HG03571 (cell line): ENCODE measurements at regions not wholly inside any gene's neighbourhood (a gene's known extent, or its start where the extent isn't known, plus 50 kb on each side); places are given as distances from the start of the nearest gene placed in this dataset.

Experiments
- ATAC-seq: cut with Tn5 transposase; IDR thresholded peaks from one replicate; pipeline ENCODE4 v1.9.1; 2021; ENCODE audit not compliant: unreplicated experiment

DNA sequence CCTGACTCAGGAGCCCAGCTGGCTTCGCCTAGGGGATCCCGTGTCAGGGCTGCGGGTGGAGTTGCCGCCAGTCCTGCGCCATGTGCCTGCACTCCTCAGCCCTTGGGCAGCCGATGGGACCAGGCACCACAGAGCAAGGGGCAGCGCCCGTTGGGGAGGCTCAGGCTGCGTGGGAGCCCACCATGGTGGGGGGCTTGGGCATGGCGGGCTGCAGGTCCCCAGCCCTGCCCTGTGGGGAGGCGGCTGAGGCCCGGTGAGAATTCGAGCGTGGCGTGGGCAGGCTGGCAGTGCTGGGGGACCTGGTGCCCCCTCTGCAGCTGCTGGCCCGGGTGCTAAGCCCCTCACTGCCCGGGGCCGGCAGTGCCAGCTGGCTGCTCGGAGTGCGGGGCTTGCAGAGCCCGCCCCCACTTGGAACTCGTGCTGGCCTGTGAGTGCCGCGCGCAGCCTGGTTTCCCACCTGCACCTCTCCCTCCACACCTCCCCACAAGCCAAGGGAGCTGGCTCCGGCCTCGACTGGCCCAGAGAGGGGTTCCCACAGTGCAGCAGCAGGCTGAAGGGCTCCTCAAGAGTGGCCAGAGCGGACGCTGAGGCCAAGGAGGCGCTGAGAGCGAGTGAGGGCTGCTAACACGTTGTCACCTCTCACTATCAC lies 135.1 kb upstream of the SEL1L start:
- no peak for ATAC-seq

DNA sequence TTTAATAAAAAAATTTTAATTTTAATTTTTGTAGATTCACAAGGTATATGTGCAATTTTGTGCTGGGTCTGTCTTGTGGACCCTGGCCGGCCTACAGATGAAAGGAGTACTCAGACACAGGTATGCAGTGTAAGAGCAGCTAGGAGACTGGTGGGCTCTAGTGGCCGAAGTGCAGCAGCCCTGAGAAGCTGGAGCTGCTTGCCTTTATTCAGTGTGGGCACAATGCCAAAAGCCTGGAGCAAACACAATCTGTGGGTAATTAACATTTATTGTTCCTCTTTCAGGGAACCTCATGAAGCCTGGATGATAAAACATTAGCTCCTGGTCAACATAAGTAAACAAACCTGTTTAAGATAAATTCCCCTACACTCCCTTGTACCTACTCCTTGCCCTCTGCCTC lies 135.7 kb upstream of the SEL1L start:
- ATAC-seq = no peak

DNA sequence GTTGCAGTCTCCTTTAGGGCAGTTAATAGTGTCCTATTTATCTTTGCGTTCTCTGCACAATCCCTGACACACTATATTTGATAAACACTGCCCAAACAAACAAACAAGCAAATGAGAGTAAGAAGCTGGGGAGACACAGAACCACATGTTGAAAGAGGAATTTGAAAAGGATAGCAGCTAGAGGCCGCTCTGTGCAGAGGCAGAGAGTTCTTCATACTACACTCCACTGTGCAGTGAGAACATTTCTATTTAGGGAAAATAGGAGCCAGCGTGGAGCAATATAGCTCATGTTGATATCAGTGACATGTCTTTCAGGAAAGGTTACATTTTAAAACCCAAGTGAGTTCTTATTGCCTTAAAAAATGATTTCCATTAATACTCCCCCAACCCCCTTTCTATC lies 140.3 kb upstream of the SEL1L start:
- no peak for ATAC-seq

DNA sequence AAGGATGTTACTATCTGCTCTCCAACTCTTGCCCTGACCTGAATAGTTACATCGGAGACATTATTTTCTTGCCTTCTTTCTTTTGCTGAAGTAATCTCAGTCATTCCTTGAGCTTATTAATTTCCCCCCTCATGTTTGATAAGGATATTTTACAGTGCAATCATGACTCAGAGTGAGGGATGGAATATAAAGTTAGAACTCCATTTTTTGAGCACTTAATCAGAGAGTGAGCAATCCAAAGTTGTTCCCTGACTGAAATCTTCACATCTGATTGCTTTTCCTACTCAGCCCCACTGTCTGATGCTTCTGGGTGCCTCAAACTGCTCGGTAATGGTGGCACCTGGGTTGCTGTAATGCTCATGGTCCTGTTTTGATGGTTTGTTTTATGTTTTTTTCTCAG lies 142.7 kb upstream of the SEL1L start:
- ATAC-seq = no peak

DNA sequence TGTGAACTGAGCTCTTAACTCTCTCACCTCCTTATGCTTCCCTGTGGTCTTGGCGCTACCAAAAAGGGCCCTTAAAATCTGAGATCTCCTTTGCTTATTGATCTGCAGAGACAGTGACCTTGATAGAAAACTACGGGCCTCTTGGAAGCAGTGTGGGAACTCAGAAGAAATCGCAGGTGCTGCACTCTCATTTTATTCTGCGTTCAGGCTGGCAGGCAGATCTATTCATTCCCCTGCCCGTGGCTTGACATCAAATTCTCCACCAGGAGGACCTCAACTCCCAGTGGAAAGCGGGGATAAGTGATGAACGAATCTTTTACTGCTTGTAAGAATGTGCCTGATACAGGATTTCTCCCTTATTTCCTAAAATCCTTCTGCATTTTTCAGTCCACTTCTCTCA lies 143.2 kb upstream of the SEL1L start:
- no peak for ATAC-seq

DNA sequence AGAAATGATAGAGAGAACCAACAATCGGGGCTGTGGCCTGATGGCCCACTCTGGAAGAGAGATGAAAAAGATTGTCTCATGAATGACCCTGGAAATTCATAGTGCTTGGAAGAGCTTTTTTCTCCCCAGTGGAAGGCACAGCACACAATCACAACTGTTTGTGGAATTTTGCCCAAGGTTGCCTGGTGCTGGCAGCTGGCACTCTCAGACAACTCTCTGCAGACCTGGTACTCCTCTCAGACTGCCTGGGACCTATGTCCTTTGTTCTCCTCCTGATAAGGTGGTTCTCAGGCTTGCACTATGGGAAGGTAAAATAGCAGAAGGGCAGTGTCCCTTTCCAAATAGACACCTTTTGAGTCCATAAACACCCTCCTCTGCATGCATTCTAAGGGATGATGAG lies 144.1 kb upstream of the SEL1L start:
- no peak for ATAC-seq

DNA sequence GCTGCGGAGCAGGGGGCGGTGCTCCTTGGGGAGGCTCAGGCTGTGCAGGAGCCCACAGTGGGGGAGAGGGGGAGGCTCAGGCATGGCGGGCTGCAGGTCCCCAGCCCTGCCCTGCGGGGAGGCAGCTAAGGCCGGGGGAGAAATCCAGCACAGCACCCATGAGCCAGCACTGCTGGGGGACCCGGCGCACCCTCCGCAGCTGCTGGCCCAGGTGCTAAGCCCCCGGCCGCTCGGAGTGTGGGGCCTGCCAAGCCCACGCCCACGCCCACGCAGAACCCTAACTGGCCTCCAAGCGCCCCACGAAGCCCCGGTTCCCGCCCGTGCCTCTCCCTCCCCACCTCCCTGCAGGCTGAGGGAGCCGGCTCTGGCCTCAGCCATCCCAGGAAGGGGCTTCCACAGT lies 145.6 kb upstream of the SEL1L start:
- no peak for ATAC-seq

DNA sequence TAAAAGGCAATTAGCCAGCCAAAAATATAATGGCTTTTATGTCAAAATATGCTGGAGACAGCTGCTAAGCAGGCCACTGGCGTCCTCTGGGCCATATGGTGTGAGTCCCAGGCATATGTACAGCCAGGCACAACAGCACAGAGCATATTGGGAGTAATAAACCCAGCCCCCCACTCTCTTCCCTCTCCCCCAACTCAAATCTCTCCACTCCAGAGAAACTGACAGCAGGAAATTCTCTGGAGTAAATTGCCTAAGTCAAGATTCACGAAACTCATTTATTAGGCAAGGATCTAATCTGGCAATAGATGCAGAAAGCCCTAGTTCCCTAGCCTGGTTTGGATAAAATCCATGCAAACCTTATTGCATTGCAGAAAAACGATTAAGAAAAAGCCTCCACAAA lies 147.9 kb upstream of the SEL1L start:
- no peak for ATAC-seq

DNA sequence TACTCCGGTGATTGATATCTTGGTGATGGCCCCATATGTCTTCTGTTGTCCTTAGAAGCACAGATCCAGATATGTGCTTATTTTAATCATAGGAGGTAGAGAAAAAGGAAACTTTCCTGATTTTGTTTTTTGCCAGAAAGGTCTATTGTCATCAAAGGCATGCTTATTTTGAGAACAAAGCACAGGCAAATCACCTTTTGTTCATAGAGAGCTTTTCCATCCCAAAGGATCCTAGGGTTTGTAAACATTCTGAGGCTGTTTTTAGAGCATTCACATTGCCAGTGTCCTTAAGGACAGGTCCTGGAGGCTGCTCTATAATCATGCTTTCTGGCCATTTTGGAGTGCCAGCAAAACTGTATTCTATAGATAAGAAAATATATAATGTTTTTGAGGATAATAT lies 148.5 kb upstream of the SEL1L start:
- ATAC-seq = no peak

DNA sequence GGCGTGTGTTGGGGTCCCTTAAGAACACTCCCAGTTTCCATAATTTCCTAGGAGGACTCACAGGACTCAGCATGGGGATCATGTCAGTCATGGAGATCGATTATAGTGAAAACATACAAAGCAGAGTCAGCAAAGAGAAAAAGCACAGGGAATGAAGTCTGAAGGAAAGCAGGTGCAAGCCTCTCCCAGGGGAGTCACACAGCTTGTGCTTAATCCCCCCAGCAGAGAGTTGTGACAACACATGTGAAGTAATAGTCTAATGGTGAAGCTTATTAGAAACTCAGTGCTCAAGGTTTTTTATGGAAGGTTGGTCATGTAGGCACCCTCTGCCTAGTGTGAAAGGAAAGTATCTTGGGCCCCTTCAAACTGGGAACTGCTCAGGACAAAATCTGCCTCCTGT lies 149.0 kb upstream of the SEL1L start:
- ATAC-seq = no peak

DNA sequence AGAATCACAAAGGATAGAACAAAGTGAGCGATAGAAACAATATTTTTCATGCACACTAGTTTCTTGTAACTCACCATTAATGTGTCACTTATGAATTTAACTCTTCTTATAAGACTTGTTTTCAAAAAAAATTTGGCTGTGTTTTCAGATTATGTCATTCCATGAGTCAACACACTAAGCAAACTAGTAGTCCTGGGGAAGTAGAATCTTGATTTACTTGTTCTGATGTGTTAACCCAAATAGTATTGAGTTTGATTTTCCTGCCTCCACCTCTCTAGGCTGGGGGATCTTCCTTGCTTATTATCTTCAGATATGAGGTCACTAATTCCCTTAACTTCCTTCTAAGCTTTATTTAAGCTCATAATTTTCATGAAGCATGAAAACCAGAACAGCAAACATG lies 151.0 kb upstream of the SEL1L start:
- ATAC-seq = no peak

DNA sequence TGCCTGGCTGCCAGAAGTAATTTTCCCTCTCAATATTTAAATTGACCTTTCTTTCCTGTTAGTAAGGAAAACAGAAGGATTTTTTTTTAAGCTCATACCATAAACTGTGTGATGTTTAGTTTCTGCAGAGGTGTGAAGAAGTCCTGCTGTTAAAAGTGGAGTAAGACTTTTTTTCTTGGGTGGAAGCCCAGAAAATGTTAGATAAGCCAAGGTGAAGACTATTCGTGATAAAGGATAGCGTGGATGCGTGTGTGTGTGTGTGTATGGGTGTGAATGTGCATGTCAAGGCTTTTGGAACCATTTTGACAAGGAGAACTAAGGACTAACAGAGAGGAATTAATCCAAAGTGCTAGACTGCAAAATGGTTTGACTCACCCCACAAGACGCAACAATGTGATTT lies 152.9 kb upstream of the SEL1L start:
- no peak for ATAC-seq

DNA sequence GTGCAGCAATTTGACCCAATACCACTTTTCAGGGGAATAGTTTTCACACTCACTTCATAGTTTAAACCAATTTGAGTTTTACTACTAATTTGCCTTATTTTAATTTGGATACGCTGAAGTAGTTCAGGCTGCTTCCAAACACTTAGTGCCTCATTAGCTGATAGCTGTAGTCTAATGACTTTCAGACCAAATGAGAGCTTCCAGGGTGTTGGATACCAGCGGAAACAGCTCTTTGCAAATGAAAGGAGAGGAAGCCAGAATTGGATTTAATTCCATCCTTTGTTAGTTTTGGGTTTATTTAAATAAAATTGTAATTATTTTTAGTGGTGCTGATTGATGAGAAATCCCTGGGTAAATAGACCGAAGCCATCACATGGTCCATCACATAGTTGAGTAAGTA lies 158.3 kb upstream of the SEL1L start:
- no peak for ATAC-seq

DNA sequence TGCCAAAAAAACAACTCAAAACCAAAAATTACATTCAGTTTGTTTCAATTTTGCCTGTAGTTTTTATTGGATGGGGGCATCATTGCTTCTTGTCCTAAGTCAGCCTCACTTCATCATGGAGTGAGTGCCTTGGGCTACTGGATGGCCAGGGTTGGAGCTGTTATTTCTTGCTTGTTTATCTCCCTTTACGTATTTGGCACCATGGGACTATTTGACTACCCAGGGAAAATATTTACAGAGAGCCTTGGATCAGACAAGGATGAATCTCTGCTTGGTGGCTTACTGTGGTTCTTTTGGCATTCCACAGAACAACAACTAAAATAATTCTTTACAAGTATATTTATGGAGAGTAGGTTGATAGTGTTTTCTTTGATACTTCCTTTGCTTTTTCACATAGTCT lies 160.8 kb upstream of the SEL1L start:
- no peak for ATAC-seq

DNA sequence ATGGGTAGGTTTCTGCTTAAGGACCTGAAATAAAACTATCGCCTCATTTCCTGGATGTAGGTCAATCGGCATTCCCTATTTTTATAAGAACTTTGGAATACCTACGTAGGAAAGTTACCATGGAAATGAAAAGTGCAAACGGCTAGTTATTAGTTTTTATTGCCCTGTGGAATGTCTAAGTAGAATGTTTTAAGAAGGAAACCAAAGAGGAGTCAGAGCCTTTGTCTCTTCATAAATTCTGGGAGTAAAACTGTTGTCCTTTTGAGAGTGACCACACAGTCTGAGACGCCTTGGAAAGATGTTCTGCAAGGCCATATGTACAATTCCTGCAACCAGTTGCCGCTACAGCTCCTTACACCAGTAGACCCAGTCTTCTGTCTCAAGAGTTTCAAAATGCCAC lies 176.0 kb upstream of the SEL1L start:
- ATAC-seq = no peak

DNA sequence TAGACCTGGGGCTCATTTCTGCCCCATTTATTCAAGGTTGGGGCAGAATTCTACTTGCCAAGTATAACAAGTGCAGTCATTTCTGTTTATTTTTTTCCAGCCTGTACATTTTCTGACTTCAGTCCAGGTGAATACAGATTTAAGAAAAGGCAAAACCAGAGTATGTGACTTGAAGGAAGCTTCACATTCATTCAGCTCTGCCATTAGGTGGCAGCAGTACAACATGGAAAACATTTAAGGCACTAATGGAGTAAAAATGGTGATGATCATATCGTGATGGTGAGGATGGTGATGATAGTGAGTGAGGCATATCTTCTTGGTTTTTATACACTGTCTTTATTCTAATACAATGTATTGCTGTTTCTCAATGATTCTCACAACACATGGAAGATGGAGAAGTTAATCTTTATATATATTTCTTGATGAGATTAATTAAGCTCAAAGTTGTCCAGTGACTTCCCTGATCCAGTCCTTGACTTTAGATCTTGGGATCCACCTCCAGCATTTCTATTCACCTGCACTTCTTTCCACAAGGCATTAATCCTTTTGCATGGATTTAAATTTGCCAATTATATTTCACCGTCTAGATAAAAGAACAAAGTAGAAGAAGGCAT lies 176.7 kb upstream of the SEL1L start:
- ATAC-seq = no peak

DNA sequence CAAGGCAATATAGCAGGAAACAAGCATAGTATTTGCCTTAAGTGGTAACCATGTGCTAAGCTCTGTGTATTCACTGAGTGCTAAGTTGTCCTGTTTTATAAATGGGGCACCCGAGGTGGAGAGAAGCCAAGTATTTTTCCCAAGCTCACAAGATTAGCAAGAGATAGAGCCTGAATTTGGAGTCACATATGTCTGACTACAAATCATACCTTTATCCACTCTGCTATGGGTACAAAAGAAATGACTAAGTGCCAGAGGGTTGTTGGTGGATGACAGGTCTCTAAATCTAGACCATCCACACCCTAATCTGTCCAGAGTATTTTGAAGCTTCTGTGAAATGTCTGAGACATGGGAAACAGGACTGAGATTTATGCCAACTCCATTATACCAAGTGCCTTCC lies 182.1 kb upstream of the SEL1L start:
- ATAC-seq = no peak

DNA sequence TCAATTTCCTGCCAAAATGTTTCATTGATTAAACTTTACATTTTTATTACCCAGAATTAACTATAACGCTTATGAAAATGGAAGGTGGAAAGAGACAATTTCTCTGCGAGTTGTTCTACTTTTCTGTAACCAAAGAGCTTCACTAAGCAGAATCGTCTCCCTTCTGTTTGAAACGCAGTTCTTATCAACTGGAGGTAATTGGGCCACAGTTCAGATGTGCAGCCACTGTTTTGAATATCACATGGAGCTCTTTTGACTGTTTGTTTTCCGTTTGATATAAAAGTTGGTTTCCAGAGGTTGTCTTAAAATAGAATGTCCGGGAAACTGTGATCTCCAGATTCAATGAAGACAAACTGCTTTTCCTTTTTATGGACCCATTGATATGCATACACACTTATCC lies 183.3 kb upstream of the SEL1L start:
- no peak for ATAC-seq

DNA sequence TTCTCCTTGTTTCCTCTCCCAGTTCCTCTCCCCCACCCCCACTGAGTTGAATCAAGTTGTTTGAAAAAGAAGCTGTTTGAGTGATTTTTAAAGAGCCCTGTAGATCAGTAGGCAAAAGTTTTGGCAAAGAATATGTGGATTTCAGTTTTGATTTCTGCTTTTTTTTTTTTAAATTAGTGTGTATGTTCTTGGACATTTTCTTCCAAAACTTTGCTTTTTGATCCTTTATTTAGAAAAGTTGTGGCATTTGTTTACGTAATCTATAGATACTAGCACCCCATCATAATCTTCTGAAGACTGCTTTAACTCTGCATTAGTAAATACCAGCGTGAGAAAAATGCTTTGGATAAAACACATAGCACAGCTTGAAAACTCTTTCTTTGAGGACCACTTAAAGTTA lies 190.3 kb upstream of the SEL1L start:
- ATAC-seq = no peak

DNA sequence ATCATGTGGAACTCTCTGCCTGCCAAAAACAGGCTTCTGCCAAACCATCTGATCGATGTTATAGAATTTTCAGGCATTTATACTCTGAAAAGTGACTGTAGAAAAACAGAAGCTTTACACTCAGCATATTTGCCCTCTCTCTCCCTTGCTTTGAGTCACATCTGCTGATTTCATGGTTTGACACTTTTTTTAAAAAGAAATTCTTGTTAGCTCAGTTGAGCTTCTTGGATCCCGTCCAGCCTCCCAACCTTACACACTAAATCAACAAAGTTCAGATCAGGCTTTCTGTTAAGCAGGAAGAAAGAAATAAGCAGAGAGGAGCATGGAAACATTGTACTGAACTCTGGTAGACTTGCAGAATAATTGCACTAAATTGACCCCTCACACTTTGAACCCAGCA lies 193.6 kb upstream of the SEL1L start:
- ATAC-seq = no peak

DNA sequence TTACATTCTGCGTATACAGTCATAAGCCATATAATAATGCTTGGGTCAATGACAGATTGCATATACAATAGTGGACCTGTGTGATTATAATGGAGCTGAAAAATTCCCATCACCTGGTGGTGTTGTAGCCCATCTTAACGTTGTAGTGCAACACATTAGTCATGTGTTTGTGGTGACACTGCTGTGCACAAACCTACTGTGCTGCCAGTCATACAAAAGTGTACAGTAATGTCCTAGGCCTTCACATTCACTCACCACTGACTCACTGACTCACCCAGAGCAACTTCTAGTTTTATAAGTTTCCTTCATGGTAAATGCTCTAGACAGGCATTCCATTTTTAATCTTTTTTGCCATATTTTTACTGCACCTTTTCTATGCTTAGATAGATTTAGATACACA lies 194.8 kb upstream of the SEL1L start:
- ATAC-seq = no peak

DNA sequence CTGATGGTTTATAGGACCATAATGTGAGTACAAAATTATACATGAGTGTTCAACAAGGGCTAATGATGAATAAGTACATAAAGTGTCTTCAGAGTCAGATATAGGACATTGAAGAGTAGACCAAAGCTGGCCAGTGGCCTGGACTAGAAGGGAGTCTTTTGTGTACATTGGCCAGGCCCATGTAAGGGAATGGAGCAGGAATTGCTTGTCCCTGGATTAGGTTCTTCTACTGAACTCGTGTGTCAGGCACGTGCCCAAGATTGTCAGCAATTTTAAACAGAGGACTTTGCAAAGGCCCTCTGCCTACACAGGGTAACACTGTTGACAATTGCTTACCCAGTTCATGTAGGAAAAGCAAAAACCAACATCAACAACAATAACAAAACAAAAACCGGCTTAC lies 196.0 kb upstream of the SEL1L start:
- ATAC-seq = no peak

DNA sequence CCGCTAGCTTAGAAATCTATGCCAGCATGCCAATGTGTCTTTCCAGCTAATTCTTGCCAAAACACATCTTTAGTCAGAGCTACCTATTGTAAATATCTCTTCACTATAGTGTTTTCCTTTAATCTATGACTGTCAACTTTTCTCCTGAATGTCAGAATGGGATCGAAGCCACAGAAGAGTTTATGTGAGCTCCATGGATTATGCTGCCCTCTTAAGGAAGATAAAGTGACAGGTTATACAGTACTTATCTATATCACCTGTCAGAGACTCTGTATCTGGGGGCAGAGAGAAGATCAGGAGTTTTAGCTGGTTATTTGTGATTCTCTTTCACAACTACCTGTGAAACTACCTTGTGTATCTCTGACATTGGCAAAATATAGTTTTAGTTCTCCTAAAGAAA lies 204.3 kb upstream of the SEL1L start:
- no peak for ATAC-seq
